GM21367 (cell line): ENCODE measurements at regions not wholly inside any gene's neighbourhood (a gene's known extent, or its start where the extent isn't known, plus 50 kb on each side); places are given as distances from the start of the nearest gene placed in this dataset.

Experiments
- ATAC-seq: cut with Tn5 transposase; IDR thresholded peaks from one replicate; pipeline ENCODE4 v1.9.1; 2021; ENCODE audit not compliant: unreplicated experiment

GRCh38 chr18:54023471-54023870 lies 201.0 kb downstream of the MBD2 start:
- ATAC-seq, result no peak

DNA sequence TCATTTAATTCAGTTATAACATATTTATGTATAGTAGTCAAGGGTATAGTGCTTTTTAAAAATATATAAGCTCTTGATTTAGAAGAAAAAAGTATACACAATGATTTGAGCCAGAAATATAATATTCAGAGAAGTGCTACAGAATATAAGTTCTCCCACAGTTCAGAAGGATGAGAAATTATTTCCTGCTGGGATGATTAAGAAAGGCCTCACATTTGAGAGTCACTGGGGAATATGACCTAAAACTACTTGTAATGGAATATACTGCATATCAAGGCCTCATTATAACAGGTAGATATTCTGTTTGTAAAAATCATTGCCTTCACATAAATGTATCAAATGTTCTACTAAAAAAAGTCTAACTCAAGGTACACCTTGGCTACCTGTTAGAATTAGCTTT lies 203.5 kb downstream of the MBD2 start:
- no peak for ATAC-seq

- ATAC-seq, result no peak
Observed at GRCh38 chr18:54020156-54020745, 204.2 kb downstream of the MBD2 start.

- ATAC-seq, result no peak
Observed at GRCh38 chr18:54019641-54020040, 204.8 kb downstream of the MBD2 start.

DNA sequence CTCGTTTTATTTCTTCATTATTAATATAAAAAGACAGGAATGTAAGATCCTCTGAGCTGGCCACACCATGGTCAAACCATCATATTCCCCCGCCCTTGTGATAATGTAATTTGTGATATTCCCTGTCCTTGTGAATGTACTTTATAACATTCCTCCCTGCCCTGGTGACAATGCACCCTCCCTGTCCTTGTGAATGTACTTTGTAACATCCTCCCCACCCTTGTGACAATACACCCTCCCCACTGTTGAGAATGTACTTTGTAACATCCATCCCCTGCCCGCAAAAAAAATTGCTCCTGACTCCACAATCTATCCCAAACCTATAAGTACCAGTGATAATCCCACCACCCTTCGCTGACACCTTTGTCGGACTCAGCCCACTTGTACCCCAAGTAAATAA lies 211.0 kb downstream of the MBD2 start:
- ATAC-seq, result no peak

GRCh38 chr18:54004828-54005227 lies 219.6 kb downstream of the MBD2 start:
- no peak for ATAC-seq

DNA sequence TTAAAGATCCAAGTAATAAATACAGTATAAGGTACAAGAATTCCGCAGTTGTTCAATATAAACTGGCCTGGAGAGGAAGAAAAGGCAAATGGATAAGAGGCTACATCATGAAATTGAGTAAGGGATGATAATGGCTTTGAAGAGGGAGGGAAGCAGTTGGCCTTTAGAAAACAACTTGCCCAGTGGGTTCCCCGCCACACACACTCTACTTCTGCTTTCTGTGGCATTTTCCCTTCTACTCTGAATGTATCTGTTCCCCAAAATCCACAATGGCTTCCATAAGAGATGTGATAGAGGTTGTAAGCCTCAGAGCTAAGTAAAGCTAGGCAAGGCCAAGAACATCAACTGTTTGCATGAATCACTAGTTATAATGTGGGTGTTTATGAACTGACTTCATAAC lies 221.3 kb downstream of the MBD2 start:
- ATAC-seq, result no peak

DNA sequence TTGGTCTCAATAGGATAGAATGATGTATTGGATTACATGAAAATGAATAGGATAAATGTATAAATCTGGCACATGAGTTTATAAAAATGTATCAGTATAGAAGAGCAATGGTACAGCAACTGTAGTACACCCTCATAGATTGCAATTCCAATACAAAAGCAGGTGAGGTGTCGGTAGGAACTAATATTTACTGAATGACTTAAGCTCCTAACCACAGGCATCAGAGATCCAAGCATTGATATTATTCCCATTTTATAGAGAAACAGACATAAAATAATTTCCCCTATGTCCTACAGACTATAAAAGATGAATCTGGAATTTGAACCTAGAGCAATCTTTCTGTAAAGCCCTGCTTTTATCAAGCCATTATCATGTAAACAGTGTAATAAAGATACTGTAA lies 227.4 kb downstream of the MBD2 start:
- ATAC-seq, result no peak

GRCh38 chr18:53994016-53994415 lies 230.5 kb downstream of the MBD2 start:
- no peak for ATAC-seq

DNA sequence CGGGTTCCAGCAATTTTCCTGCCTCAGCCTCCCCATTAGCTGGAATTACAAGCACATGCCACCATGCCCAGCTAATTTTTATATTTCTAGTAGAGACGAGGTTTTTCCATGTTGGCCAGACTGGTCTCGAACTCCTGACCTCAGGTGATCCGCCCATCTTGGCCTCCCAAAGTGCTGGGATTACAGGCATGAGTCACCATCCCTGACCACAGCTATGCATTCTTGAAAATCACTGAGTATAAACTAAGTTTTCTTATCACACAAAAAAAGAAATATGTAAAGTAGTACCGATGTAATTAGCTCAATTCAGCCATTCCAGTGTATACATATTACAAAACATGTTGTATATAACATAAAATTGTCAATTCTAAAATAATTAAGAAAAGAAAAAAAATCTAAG lies 232.7 kb downstream of the MBD2 start:
- no peak for ATAC-seq

DNA sequence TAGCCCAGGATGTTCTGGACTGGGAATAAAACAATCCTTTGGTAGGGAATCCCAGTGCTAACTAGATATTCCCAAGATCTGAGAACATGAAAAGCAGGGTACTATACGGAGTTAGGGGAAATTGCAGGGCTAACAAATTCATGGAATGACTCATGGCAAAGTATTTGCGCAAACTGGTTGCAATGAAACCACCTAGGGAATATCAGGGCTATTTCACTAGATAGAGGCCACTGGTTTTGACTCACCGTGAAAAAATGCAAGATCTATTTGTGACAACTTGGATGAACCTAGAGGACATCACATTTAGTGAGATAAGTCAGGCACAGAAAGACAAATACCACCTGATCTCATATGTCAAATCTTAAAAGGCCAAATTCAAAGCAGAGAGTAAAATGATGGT lies 233.3 kb downstream of the MBD2 start:
- no peak for ATAC-seq

DNA sequence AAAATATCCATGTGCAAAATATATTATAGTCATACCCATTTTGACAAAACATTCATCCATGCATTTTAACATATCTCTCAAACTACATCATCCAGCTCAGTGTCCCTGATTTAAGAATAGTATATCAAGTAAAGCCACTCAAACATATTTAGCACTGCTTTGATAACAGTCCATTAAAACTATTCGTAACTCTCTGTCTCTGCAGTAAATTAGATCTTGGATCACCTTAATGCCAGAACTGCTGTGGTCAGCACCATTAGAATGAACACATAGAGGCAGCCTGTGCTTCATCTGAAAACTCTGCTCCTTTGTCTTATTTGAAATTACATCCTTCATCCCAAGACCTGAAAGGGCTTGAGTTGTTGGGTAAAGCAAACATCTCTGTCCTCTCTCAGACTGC lies 234.0 kb downstream of the MBD2 start:
- ATAC-seq, result no peak

DNA sequence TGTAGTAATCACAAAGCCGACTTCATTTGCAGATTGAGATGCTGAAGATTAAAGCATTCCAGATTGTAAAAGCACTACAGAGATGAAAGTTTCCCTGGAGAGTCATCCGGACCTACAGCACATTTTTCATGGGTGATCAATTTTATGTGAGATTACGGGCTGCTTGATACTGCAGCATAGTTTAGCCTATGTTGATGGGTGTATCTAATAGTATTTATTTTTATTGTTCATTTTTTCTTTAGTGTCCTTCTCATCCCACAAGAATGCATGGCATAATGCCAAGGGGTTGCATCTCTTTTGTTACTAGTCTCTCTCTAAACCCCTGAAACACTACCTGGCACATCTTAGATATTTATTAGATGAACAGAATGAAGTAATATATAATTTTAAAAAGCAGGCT lies 240.4 kb downstream of the MBD2 start:
- no peak for ATAC-seq

GRCh38 chr18:53971331-53971730 lies 253.1 kb downstream of the MBD2 start:
- ATAC-seq, result no peak

DNA sequence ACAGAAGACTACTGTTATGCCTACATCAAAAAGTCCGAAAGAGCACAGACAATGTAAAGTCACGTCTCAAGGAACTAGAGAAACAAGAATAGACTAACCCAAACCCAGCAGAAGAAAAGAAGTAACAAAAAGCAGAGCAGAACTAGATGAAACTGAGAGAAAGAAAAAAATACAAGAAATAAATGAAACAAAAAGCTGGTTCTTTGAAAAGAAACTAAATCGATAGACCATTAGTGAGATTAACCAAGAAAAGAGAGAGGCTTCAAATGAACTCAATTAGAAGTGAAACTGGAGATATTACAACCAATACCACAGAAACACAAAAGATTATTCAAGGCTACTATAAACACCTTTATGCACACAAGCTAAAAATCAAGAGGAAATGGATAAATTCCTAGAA lies 271.8 kb downstream of the MBD2 start:
- no peak for ATAC-seq

GRCh38 chr18:53950545-53950944 lies 273.9 kb downstream of the MBD2 start:
- no peak for ATAC-seq

DNA sequence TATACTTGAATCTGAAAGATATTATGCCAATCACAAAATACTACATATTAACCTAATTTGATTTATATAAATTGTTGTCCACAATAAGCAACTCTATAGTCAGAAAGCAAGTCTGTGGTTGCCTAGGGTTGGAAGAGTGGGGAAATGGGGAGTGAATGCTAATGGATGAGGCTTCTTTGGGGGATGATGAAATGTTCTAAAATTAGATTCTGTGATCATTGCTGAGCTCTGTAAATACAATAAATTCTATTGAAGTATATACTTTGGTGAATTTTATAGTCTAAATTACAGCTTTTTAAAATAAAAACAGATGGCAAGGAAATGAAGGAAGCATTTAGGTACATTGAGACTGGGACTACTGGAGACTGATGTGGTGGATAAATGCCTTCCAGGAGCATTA lies 275.5 kb downstream of the MBD2 start:
- ATAC-seq, result no peak

- no peak for ATAC-seq
Observed at GRCh38 chr18:53947092-53947640, 277.3 kb downstream of the MBD2 start.

- ATAC-seq, result no peak
Observed at GRCh38 chr18:53946594-53946993, 277.9 kb downstream of the MBD2 start.

DNA sequence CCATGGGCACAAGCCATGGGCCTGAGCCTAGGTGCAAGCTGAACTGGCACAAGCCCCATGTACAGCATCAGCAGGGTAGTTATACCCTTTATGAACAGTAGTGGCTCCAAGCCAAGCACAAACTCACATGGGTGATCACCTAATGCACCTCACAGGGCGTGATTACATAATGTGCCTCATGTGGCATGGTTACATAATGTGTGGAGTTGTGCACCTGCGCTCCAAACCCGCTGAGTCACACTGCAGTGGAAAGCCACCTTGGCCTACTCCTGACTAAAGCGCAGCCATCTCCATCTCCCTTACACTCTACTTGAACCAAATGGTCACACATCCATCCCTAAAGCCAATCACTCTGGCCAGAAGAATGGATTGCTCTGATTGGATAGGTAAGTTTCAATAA lies 279.7 kb downstream of the MBD2 start:
- ATAC-seq, result no peak

- no peak for ATAC-seq
Observed at GRCh38 chr18:53943326-53943860, 281.1 kb downstream of the MBD2 start.

- ATAC-seq, result no peak
Observed at GRCh38 chr18:53941601-53942338, 282.7 kb downstream of the MBD2 start.
